Endothelial cell of umbilical vein (primary cell): ENCODE measurements at regions not wholly inside any gene's neighbourhood (a gene's known extent, or its start where the extent isn't known, plus 50 kb on each side); places are given as distances from the start of the nearest gene placed in this dataset.

Source experiments
- BruUV-seq: library from RNA; stranded (reverse); fragments of 400-500 nt; replicated peaks from 2 replicates; lab custom pipeline; 2021; lab: Mats Ljungman, UMichigan
- CTCF ChIA-PET: fragments of 300-600, 350-600 bp; sonication (Branson Sonifier 250); formaldehyde crosslinking; loops from one replicate; lab custom pipeline; 2021; ENCODE audit warnings: antibody characterized with exemption, inconsistent platforms; lab: Charles Lee
- POLR2A ChIA-PET: fragments of 300-600, 350-600 bp; sonication (Branson Sonifier 250); formaldehyde crosslinking; loops from one replicate; lab custom pipeline; 2021; ENCODE audit warnings: antibody characterized with exemption, inconsistent platforms; lab: Charles Lee
- DNase-seq: peaks from one replicate; pipeline ENCODE4 v3.0.0-alpha.2; 2011; ENCODE audit warnings: low read depth, low spot score
- FAIRE-seq: peaks from 2 replicates; lab custom pipeline; 2011; peaks lifted over from hg19 to GRCh38; lab: Jason Lieb, UNC
- H2AFZ ChIP-seq: 2 replicates; pipeline ENCODE4 v1.6.0; 2012; ENCODE audit warnings: low read depth, low read length, control low read depth, inconsistent platforms
- H3K27ac ChIP-seq: 2 replicates; pipeline ENCODE4 v1.5.1; 2011; ENCODE audit warnings: low read depth, mild to moderate bottlenecking, control low read depth, low read length, moderate library complexity; ENCODE audit not compliant: insufficient read depth
- H3K27me3 ChIP-seq, 2 experiments: 2 replicates each; pipeline versions ENCODE4 v1.6.0 to v1.6.1; 2011; ENCODE audit warnings: low read length in 2 of 2, mixed read lengths in 1 of 2; ENCODE audit not compliant: control insufficient read depth in 2 of 2, insufficient read depth in 2 of 2
- H3K36me3 ChIP-seq, 2 experiments: 2 replicates in 1 of 2; 3 replicates in 1 of 2; pipeline ENCODE4 v1.5.1; 2011; ENCODE audit warnings: low read length in 2 of 2, mild to moderate bottlenecking in 1 of 2, moderate library complexity in 1 of 2; ENCODE audit not compliant: control insufficient read depth in 2 of 2, insufficient read depth in 2 of 2; ENCODE audit errors: extremely low read depth in 1 of 2
- H3K4me1 ChIP-seq: 3 replicates; pipeline ENCODE4 v1.5.1; 2011; ENCODE audit warnings: mild to moderate bottlenecking, low read length; ENCODE audit not compliant: control insufficient read depth, insufficient read depth; ENCODE audit errors: extremely low read depth
- H3K4me2 ChIP-seq: 2 replicates; pipeline ENCODE4 v1.6.1; 2011; ENCODE audit warnings: low read length, control low read depth, mixed read lengths; ENCODE audit not compliant: insufficient read depth
- H3K4me3 ChIP-seq, 3 experiments: fragments of 200-600 bp in 1 of 3; sonication (generic), shearing (Covaris generic) in 1 of 3; replicated peaks in 1 of 3; 2 replicates each; pipeline ENCODE4 v1.5.1; 2011 to 2016; ENCODE audit warnings: control low read depth in 3 of 3, low read length in 3 of 3, mild to moderate bottlenecking in 2 of 3, inconsistent platforms in 1 of 3, low read depth in 1 of 3, moderate library complexity in 1 of 3; ENCODE audit not compliant: insufficient read depth in 1 of 3
- H3K79me2 ChIP-seq: 2 replicates; pipeline ENCODE4 v1.6.0; 2012; ENCODE audit warnings: low read length, inconsistent platforms; ENCODE audit not compliant: control insufficient read depth, insufficient read depth
- H3K9ac ChIP-seq: replicated peaks from 2 replicates; pipeline ENCODE3; 2011; ENCODE audit warnings: low read length, control low read depth; ENCODE audit not compliant: insufficient read depth; ENCODE audit errors: extremely low read depth
- H3K9me1 ChIP-seq: replicated peaks from 3 replicates; pipeline ENCODE4 v1.6.0; 2011; ENCODE audit warnings: mild to moderate bottlenecking, low read length; ENCODE audit not compliant: control insufficient read depth, insufficient read depth; ENCODE audit errors: extremely low read depth
- H3K9me3 ChIP-seq: replicated peaks from 2 replicates; pipeline ENCODE4 v1.5.1; 2012; ENCODE audit warnings: low read length, inconsistent platforms; ENCODE audit not compliant: control insufficient read depth, insufficient read depth
- H4K20me1 ChIP-seq: replicated peaks from 2 replicates; pipeline ENCODE3; 2011; ENCODE audit warnings: mild to moderate bottlenecking, low read length; ENCODE audit not compliant: control insufficient read depth, insufficient read depth; ENCODE audit errors: extremely low read depth
- CTCF ChIP-seq, 2 donors: IDR thresholded peaks; 1 replicate in 1 of 2; 2 replicates in 1 of 2; pipeline ENCODE4 v1.5.1; 2011; ENCODE audit warnings: low read length in 2 of 2, mild to moderate bottlenecking in 2 of 2, moderate library complexity in 2 of 2, control low read depth in 1 of 2, inconsistent platforms in 1 of 2, low read depth in 1 of 2; ENCODE audit not compliant: insufficient read depth in 1 of 2; ENCODE audit errors: extremely low read depth in 1 of 2
- EZH2 ChIP-seq: IDR thresholded peaks from 2 replicates; pipeline ENCODE4 v1.6.1; 2012; ENCODE audit warnings: borderline replicate concordance, low read depth, mild to moderate bottlenecking, moderate library complexity, low read length, inconsistent platforms; ENCODE audit not compliant: severe bottlenecking
- FOS ChIP-seq: IDR thresholded peaks from 2 replicates; pipeline ENCODE4 v1.6.1; 2011; ENCODE audit warnings: mild to moderate bottlenecking, low read length, moderate library complexity, borderline replicate concordance; ENCODE audit not compliant: insufficient read depth
- GATA2 ChIP-seq: IDR thresholded peaks from 2 replicates; pipeline ENCODE4 v1.7.0; 2011; ENCODE audit warnings: low read depth, mild to moderate bottlenecking, moderate library complexity, mixed read lengths, low read length; ENCODE audit not compliant: insufficient read length, insufficient read depth
- JUN ChIP-seq: IDR thresholded peaks from 2 replicates; pipeline ENCODE4 v1.6.1; 2011; ENCODE audit warnings: borderline replicate concordance, low read depth; ENCODE audit not compliant: insufficient read length, insufficient read depth
- MAX ChIP-seq: IDR thresholded peaks from 2 replicates; pipeline ENCODE4 v1.6.1; 2011; ENCODE audit not compliant: insufficient read depth, insufficient read length
- MYC ChIP-seq: IDR thresholded peaks from one replicate; pipeline ENCODE4 v1.6.1; 2011; ENCODE audit warnings: mild to moderate bottlenecking, low read depth, low read length
- POLR2A ChIP-seq: IDR thresholded peaks from 2 replicates; pipeline ENCODE4 v1.6.1; 2012; ENCODE audit warnings: low read depth, mild to moderate bottlenecking, control low read depth, low read length
- POLR2AphosphoS5 ChIP-seq: IDR thresholded peaks from 2 replicates; pipeline ENCODE4 v1.6.1; 2012; ENCODE audit warnings: low read depth, mild to moderate bottlenecking, control low read depth, low read length, moderate library complexity; ENCODE audit not compliant: insufficient read depth
- dilution Hi-C: fragments of 300-500 bp; cut with MboI; formaldehyde crosslinking; loops from one replicate; pipeline ENCODE4 v1.15.0; 2019; ENCODE audit warnings: low sequenced_read_pairs; ENCODE audit not compliant: extremely low pct_ligation_motif_present
- intact Hi-C: fragments of 100-400 bp; cut with micrococcal nuclease; formaldehyde crosslinking; loops from one replicate; pipeline ENCODE4 v1.10.0; 2022

GRCh38 chr4:136755531-136755916, 776.8 kb downstream of the PCDH18 start:
- H3K79me2 ChIP-seq = no peaks in the 10 kb centered on the region
- no peak overlapping the region for H3K4me3 ChIP-seq
- H3K9me1 ChIP-seq = no peaks in the 10 kb centered on the region
- no peaks in the 10 kb centered on the region for H3K9me3 ChIP-seq
- no peak overlapping the region for H3K9ac ChIP-seq
- CTCF ChIA-PET = no interaction called here
- H2AFZ ChIP-seq = no peak overlapping the region
- H3K27ac ChIP-seq = no peak overlapping the region
- POLR2A ChIA-PET = no interaction called here
- TF ChIP-seq GATA2 (no peak), JUN (no peak), EZH2 (no peak), MYC (no peak), MAX (no peak), CTCF (IDR thresholded peaks at IDR 0.05; ENCODE audit: extremely low read depth in 1 of 2, insufficient read depth in 1 of 2, low read depth in 1 of 2, low read length in 2 of 2) (no peak), POLR2AphosphoS5 (no peak), POLR2A (no peak), FOS (no peak)
- no peaks in the 10 kb centered on the region for H4K20me1 ChIP-seq
- H3K36me3 ChIP-seq = no peaks in the 10 kb centered on the region
- no peaks in the 10 kb centered on the region for H3K4me1 ChIP-seq
- H3K27me3 ChIP-seq = no peaks in the 10 kb centered on the region
- DNase-seq = no peak
- no TSS peak for BruUV-seq
- intact Hi-C loops = no loop called here
- FAIRE-seq = no peak
- H3K4me2 ChIP-seq = no peak overlapping the region
- dilution Hi-C loops = no loop called here
